ENCODE measurements at regions not wholly inside any gene's neighbourhood (a gene's known extent, or its start where the extent isn't known, plus 50 kb on each side); places are given as distances from the start of the nearest gene placed in this dataset.
"Not testable (repeated sequence)": the region's sequence is repeated elsewhere in the genome, so short reads cannot be mapped to it uniquely, and the experiment has no call there.

DNA sequence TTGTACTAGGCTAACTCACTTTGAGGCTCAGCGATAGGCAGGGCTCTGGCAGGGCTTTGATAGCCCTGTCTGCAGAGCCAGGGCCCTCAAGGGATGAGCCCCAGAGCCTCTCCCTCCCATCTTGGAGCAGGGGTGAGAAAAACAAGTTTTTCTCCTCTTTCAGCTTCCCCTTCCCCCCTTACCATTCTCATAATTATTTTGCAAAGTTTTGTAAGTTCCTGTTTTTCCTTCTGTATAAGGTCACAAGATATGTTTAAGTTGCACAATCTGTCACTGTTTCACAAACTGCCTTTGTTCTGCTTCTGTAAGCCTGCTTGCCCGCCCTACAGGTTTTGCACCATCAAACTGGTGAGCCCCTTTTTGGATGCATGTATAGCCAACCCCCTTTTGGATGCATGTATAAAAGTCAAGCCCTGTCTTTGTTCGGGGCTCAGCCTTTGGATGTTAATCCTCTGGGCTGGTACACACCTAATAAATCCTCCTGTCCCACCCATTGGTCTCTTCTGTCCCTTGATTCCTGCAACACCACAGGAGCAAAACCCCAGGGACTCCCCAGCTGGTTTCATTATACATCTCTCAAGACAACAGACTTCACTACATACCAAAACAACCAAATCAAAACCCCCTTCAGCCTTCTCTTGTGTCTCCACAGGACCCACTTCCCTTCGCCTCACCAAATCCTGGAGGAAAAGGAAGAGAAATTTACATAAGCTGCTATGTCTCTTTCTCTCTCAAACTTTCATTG lies 52.5 kb upstream of the RESF1 start:
- DNase-seq (ENCODE audit: low read depth in 2 of 2): no peak

DNA sequence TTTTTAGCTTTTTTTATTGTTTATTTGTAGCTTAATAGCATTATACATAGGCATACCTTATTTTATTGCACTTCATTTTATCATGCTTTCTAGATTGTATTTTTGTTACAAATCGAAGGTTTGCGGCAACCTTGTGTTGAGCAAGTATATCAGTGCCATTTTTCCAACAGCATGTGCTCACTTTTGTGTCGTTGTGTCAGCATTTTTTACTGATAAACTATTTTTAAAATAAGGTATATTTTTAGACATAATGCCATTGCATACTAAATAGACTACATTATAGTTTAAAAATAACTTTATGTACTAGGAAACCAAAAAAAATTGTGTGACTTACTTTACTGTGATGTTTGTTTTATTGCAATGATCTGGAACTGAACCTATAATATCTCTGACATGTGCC lies 56.2 kb upstream of the RESF1 start:
- DNase-seq (ENCODE audit: low read depth in 2 of 2): no peak

GRCh38 chr12:31900271-31900670 lies 58.9 kb upstream of the RESF1 start:
- no peak for DNase-seq (ENCODE audit: low read depth in 2 of 2)

DNA sequence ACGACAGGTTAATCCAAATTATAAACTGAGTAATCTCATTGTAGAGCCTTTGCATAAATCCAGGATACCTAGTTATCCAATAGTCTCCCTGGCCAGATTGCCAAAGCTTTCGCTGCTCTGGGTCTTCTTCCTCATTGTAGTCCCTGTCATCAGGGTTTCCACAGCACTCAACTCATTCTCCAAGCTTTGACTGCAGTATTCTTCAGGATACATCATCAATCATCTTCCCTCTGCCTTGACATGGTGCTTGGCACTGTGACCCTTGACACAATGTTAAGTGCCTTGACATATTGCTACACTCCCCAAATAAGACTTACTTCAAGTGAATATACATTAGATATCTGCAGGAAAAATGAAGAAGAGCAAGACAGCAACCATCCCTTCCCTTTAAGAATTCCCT lies 60.1 kb upstream of the RESF1 start:
- no peak for DNase-seq (ENCODE audit: low read depth in 2 of 2)

DNA sequence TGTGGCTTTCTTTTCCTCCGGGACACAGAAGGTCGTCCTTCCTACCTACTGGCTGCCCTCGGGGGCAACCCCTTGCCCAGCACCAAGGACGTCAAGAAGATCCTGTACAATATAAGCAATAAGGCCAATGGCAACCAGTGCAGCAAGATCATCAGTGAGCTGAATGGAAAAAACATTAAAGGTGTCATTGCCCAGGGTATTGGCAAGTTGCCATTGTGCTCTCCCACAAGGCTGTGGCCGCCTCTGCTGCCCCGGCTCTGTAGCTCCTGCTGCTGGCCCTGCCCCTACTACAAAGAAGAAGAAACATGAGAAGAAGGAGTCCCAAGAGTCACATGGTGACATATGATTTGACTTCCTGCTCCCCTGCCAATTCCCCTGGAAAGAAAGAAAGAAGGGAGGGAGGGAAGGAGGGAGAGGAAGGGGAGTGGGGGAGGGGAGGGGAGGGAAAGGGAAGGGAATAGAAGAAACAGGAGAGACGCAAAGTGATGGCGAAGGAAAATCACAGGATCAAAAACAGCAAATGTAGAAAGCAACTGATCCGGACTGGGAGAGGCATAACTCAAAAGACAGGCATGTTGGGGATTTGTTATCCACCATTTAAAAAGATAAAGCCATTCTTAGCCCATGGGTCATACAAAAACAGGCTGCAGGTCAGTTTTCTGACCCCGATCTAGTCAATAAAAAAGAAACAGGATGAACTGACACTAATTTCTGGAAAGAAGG lies 61.3 kb upstream of the RESF1 start:
- DNase-seq (ENCODE audit: low read depth in 2 of 2): no peak

- not testable (repeated sequence) for DNase-seq (ENCODE audit: low read depth in 2 of 2)
These were observed 62.1 kb upstream of the RESF1 start for GRCh38 chr12:31897092-31897491.

- peak; percentile 66 to 81 for DNase-seq (ENCODE audit: low read depth in 2 of 2)
These were observed 62.6 kb upstream of the RESF1 start for GRCh38 chr12:31896514-31897039.

- no peak for DNase-seq (ENCODE audit: low read depth in 2 of 2)
These were observed 63.6 kb upstream of the RESF1 start for GRCh38 chr12:31895449-31896150.

- no peak for DNase-seq (ENCODE audit: low read depth in 2 of 2)
These were observed 68.6 kb upstream of the RESF1 start for GRCh38 chr12:31890295-31891285.

GRCh38 chr12:31887109-31887811 lies 72.0 kb upstream of the RESF1 start:
- DNase-seq (ENCODE audit: low read depth in 2 of 2): no peak

DNA sequence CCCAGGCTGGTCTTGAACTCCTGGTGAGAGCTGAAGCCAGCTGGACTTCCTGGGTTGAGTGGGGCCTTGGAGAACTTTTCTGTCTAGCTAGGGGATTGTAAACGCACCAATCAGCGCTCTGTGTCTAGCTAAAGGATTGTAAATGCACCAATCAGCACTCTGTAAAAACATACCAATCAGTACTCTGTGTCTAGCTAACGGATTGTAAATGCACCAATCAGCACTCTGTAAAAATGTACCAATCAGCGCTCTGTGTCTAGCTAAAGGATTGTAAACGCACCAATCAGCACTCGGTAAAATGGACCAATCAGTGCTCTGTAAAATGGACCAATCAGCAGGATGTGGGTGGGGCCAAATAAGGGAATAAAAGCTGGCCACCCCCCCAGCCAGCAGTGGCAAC lies 76.5 kb upstream of the RESF1 start:
- DNase-seq (ENCODE audit: low read depth in 2 of 2): not testable (repeated sequence)

DNA sequence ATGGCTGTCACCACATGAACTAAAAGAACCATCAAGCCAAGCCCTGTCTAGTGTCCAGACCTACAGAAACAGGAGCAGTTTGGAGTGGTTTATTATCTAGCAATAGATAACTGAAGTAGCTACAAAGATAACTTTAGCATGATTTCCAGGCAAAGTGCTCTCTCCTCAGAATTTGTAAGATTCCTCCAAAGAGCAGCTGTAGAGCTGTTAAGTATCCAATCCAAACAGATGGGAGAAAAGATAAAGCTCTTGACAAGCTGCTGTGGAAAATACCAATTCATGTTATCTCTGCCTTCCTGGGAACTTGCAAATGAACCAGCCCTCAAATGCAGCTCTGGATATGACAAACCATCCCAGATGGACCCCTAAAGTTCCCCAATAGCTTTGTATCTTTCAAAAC lies 78.9 kb upstream of the RESF1 start:
- no peak for DNase-seq (ENCODE audit: low read depth in 2 of 2)

DNA sequence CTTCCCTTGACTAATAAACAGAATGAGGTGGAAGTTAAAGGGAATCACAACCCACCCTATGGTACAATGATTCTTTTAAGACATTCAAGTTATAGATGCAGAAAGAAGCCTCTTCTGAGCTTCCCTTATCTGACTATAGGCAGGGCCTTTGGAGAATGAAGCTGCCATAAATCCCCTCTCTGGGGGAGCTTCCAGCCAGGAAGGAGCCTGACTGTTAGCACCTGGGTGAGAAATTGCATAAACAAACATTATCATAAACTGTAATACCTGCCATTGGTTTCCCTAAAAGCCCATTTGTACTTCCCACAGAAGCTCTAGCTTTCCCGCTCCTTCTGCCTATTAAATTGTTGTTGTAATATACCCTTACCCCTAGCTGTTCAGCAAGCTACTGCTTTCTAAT lies 81.3 kb upstream of the RESF1 start:
- DNase-seq (ENCODE audit: low read depth in 2 of 2): no peak

DNA sequence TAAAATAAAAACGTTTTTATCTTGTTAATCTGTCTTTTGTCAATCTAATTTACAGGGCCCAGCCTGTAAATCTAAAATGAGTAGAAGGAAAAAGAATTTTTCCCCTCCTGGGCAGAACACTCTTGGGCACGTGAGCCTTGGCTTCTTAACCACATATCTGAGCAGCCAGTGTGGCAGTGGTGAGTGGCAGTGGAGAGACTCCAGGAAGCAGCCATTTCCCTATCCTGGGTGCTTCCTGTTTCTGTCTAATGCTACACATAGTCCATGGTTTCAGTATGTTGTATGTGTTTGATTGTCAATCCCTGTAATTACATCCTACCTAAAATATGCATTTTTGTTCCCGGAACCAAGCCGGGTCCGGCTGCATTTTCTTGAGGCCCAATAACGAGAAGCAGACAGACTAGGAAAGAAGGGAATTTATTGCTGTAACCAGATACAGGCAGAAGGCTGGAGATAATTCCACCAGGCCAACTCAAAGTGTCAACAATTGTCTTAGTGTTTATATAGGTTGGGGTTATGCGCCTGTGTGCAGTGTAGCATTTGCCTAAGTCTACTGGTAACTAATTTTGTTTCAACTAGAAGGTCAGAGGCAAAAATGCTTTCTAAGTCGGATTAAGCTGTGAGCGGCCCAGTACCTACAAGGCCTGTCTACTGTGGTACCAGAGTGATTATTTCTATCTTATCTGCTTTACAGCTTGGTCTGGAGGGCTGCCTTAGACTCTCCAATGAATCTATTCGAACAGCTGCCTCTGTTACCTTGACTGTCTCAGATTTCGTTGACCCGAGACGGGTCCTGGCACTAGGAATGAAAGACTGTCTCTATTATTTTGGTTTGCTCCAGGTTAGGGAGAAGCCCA lies 82.4 kb upstream of the RESF1 start:
- DNase-seq (ENCODE audit: low read depth in 2 of 2): no peak

- DNase-seq (ENCODE audit: low read depth in 2 of 2): no peak
These were observed 83.6 kb upstream of the RESF1 start for GRCh38 chr12:31875609-31875964.

DNA sequence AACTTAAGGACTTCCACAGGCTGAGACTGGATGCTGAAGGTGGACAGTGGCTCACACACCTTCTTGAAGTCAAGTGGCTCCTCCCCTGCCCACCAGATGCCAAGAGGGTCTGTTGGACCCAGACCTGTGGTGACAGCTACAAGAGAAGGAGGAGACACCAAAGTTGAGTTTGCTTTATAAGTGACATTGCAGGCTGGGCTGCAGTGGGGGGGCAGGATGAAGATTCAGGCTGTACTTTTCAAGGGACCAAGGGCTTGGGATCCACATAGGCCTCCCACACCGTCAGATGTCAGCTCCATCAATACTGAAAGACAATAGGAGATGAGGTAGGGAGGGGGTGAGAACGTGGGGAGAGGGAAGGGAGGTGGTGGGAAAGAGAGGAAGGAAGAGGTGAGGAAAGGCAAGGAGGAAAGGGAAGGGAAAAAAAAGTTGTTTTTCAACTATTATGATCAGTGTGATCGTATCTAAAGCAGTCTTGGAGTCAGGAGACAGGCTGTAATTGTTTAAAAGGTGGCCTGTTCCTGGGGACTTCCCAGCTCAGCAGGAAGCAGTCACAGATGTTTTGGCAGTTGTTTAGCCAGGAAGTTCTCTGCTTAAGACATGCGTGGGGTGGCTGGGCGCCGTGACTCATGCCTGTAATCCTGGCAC lies 84.1 kb upstream of the RESF1 start:
- peak; percentile 35 to 55 for DNase-seq (ENCODE audit: low read depth in 2 of 2)

DNA sequence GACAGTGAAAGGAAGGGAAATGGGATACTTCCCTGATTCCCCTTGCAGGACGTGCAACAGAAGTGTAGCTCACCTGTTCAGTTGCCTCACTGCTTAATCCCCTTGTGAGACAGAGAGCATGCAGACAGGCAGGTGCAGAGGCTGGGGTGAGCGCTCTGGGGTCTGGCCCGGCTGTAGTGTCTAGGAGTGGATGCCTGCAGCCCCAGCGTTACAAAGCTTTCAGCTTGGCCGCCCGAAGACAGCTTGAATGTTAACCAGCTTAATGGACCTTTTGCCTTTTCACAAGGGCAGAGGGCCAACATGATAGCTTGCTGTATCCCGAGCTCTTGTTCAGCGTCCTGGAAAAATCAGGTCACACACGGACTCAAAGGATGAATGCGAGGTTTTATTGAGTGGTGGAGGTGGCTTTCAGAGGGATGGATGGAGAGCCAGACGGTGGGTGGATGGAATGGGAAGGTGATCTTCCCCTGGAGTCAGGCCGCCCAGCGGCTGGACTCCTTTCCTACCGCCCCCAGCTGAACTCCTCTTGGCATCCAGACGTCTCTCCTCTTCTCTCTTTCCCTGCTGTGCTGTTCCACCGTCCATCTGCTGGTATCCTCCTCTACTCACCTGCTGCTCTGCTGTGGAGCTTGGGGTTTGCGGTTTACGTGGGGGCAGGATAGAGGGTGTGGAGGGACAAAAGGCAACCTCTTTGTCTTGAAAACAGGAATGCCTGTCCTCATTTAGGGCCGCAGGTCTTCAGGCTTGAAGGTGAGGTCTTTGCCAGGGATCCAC lies 86.2 kb upstream of the RESF1 start:
- no peak for DNase-seq (ENCODE audit: low read depth in 2 of 2)

GRCh38 chr12:31869972-31870371 lies 89.2 kb upstream of the RESF1 start:
- DNase-seq (ENCODE audit: low read depth in 2 of 2): no peak

DNA sequence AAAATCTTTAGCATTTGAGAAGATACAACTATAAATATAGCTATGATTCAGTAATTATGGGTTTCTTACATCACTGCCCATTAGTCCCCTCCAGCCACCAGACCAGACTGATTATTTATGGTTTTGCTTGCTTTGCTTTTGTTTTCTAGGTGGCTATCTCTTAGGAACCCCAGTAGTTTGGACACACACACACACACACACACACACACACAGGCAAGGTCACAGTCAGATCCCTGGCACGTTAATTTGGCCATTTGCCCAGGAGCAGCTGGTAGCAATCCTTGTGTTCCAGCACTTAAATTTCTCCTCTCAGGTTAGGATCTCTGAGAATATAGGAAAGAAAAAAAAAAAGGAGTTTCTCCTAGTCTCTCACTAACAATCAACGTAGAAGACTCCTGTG lies 90.2 kb upstream of the RESF1 start:
- no peak for DNase-seq (ENCODE audit: low read depth in 2 of 2)
